ENCODE measurements at regions not wholly inside any gene's neighbourhood (a gene's known extent, or its start where the extent isn't known, plus 50 kb on each side); places are given as distances from the start of the nearest gene placed in this dataset.

DNA sequence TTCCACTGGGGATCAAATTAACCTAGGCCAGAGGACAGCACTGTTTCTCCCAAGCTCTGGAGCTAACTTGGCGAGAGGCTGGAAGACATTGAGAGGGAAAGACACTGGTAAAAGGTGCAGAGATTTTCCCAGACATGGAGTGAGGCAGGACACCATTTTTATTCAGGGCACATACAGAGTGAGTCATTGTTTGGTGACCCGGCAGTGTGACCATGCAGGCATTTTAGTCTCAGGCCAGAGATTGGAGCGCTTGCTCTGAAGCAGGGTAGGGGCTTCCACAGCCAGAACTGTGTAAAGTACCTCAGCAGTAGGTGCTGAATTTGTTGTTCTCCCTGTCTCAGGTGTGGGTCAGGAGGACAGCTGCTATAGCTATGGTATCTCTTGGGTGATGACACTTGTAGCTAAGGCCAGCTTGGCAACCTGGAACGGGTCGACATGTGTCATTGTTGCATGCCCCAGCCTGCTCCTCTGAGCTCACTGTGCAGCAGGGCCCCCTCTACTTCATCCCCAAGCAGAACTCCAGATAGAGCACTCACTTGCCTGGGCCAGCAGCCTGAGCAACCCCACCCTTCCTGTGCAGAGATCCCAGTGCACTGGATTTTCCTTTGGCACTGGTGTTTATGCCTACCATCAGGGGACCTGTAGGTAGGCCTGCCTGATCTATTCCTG is 79.8 kb upstream of the ATP8A1 start:
- no peak for DNase-seq

GRCh38 chr4:42733380-42733779 is 76.5 kb upstream of the ATP8A1 start:
- no peak for DNase-seq

- DNase-seq, result no peak
Observed at GRCh38 chr4:42732776-42733175, 75.9 kb upstream of the ATP8A1 start.

- no peak for DNase-seq
Observed at GRCh38 chr4:42729505-42730237, 72.8 kb upstream of the ATP8A1 start.

DNA sequence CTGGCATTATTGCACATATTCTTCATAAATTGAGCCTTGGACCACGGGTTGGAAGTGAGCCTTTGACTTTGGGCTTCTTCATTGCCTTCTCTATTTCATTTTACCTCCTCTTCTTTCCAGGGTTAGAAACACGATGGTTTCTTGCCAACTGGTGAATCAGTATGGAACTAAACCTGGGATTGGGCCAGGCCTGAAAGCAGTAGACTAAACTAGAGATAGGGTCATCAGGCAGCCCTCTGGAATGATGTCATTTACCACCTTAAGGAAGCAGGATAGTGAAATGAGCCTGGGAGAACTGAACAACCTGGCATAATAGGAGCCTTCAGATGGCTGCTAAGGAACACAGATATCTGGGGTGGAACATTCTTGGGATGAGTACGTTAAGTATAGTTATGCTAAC is 67.5 kb upstream of the ATP8A1 start:
- no peak for DNase-seq

DNA sequence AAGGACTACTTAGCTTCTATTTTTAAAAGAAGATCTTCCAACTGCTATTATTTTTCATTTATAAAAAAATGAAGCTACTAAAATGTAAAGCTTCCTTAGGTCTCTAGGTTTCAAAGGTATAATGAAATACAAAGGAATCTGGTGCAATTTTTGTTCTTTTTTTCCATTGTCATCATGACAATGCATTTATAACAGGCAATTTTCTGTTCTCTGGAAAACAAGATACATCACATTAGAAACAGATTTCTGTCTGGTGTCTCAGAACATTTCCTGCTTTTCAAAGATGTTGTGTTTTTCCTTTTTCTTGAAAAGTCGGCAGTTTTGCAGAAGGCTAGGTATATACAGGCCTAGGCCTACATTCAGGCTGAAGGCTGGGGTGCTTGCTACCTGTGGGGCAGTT is 63.6 kb upstream of the ATP8A1 start:
- DNase-seq, result no peak

- DNase-seq, result no peak
Observed at GRCh38 chr4:42719257-42719656, 62.4 kb upstream of the ATP8A1 start.

GRCh38 chr4:42718336-42718735 is 61.4 kb upstream of the ATP8A1 start:
- no peak for DNase-seq

- no peak for DNase-seq
Observed at GRCh38 chr4:42716996-42717395, 60.1 kb upstream of the ATP8A1 start.

DNA sequence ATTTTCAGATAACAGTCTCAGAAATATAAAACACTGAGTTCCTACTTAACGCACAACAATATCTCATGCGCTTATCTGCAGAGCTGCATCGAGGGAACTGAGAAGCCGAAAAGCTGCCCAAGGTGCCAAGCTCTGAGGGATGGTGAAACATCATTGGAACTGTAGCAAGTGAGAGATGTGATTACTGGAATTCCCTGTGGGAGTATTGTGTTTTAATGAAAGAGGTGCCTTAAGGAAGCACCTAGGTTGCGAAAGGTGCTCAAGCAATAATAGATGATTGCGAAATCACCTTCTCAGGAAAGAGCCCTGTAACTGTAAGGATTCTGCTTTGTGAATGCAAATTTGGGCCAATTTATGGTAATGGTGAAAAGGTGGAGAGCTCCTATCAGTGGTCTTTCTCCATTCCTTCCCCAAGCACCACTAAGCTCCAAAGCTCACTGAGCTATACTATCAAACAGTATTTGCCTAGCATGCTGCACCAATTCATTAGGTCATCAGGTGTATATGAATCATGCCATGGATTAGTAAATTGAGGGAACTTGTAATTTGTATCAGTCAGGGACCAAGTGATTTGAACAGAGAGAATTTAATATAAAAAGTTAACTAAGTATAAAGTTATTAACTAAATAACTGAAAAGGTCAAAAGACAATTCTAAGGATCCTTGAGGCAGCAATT is 59.0 kb upstream of the ATP8A1 start:
- no peak for DNase-seq

- no peak for DNase-seq
Observed at GRCh38 chr4:42713391-42713790, 56.5 kb upstream of the ATP8A1 start.

- DNase-seq, result no peak
Observed at GRCh38 chr4:42712854-42713253, 55.9 kb upstream of the ATP8A1 start.

DNA sequence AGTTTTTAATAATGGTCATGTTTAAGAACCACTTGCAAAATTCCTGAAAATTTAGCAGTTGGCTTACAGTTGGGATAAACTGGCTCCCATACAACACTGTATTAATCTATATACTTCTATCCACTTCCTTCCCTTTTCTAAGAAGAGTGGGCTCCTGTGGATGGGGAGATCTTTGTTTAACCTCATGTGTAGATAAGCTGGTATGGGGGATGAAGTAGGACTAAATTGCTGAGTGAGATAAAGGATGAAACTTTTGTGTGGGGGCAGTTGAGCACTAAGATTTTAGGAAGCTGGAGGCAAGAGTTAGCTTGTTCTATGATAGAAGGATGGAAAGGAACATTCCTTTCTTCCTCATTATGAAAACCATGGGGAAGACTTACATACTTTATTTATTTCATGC is 54.6 kb upstream of the ATP8A1 start:
- no peak for DNase-seq

- no peak for DNase-seq
Observed at GRCh38 chr4:42710761-42711160, 53.9 kb upstream of the ATP8A1 start.

- no peak for DNase-seq
Observed at GRCh38 chr4:42710329-42710728, 53.4 kb upstream of the ATP8A1 start.

DNA sequence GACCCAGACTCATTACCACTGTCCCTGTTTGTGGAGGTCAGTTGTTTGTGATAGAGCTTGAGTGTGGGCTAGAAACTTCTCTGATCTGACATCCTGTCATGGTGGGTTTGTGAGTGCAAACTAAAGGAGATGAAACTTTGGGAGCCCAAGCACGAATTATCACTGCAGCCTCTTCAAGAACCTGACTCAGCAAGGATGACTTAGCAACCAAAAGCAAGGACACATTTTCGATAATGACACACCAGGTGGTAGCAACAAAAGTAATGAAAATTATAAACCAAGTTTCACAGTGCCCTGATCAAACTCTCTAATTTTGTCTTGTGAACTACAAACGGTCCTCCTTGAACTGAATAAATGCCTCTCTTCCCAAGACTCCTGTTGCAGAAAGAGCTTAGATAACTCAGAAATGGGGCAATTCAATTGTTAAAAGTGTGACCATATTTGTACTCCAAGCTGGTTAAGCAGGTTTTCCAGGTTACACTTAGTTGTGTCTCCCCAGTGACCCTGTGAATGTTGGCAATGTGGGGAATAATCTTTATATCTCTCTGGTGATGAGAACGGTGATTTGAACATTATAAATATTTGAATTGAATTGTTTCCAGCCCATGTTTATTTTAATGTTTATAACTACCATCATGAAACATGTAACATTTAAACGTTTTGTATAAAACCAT is 52.6 kb upstream of the ATP8A1 start:
- DNase-seq, result no peak

DNA sequence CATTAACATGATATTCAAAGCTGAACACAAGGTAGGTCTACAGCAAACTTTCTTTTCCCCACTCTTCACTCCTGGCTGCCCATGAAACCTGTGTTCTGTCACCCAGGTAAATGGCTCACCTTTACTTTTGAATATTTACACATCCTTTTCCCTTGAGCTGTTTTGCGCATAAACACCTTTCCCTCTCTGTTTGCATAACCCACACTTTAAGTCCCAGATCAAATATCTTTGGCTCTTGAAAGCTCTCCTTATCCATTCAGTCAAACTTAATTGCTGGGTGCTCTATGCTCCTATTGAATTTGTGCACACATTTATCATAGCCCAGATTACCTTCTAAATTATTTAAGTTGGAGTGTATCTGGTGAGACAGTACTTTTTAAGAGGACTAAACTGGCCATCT is 51.7 kb upstream of the ATP8A1 start:
- no peak for DNase-seq
